HFFc6 (cell line): ENCODE measurements at regions not wholly inside any gene's neighbourhood (a gene's known extent, or its start where the extent isn't known, plus 50 kb on each side); places are given as distances from the start of the nearest gene placed in this dataset.
"Not testable (repeated sequence)": the region's sequence is repeated elsewhere in the genome, so short reads cannot be mapped to it uniquely, and the experiment has no call there.

ENCODE experiments used
- DNase-seq: peaks from one replicate; pipeline ENCODE4 v3.0.0-alpha.2; 2018
- H3K27ac Mint-ChIP-seq: 2 replicates; pipeline ENCODE4 v1.8.0; 2020; ENCODE audit warnings: mild to moderate bottlenecking, mixed read lengths
- H3K27me3 Mint-ChIP-seq: 2 replicates; pipeline ENCODE4 v1.8.0; 2021; ENCODE audit warnings: mild to moderate bottlenecking, moderate library complexity, mixed read lengths; ENCODE audit not compliant: insufficient read depth
- H3K36me3 Mint-ChIP-seq: 2 replicates; pipeline ENCODE4 v1.8.0; 2021; ENCODE audit warnings: low read depth, mixed read lengths
- H3K4me1 Mint-ChIP-seq: 2 replicates; pipeline ENCODE4 v1.8.0; 2020; ENCODE audit warnings: low read depth, mixed read lengths
- H3K4me3 Mint-ChIP-seq: 2 replicates; pipeline ENCODE4 v1.8.0; 2020; ENCODE audit warnings: mild to moderate bottlenecking, moderate library complexity, mixed read lengths
- H3K9me3 Mint-ChIP-seq: 2 replicates; pipeline ENCODE4 v1.8.0; 2020; ENCODE audit warnings: mild to moderate bottlenecking, mixed read lengths
- TF ChIP-seq, protein P1 (sequence below): fragments of 200-600 bp; sonication (generic); IDR thresholded peaks from 2 replicates; pipeline ENCODE4 v1.5.0; 2021; ENCODE audit warnings: antibody characterized with exemption, mild to moderate bottlenecking

GRCh38 chr2:33909945-33910695, 311.0 kb upstream of the FAM98A start:
- TF ChIP-seq, protein P1, sequence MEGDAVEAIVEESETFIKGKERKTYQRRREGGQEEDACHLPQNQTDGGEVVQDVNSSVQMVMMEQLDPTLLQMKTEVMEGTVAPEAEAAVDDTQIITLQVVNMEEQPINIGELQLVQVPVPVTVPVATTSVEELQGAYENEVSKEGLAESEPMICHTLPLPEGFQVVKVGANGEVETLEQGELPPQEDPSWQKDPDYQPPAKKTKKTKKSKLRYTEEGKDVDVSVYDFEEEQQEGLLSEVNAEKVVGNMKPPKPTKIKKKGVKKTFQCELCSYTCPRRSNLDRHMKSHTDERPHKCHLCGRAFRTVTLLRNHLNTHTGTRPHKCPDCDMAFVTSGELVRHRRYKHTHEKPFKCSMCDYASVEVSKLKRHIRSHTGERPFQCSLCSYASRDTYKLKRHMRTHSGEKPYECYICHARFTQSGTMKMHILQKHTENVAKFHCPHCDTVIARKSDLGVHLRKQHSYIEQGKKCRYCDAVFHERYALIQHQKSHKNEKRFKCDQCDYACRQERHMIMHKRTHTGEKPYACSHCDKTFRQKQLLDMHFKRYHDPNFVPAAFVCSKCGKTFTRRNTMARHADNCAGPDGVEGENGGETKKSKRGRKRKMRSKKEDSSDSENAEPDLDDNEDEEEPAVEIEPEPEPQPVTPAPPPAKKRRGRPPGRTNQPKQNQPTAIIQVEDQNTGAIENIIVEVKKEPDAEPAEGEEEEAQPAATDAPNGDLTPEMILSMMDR = no peak
- Mint-ChIP-seq H3K36me3 (no peaks in the 10 kb centered on the region), H3K27me3 (no peaks in the 10 kb centered on the region; the same call in 1 of the 2 replicates), H3K27ac (no peak overlapping the region), H3K4me3 (no peak overlapping the region), H3K4me1 (no peaks in the 10 kb centered on the region), H3K9me3 (peaks cover 26% of the 10 kb centered on the region)
- DNase-seq = no peak

- TF ChIP-seq, protein P1 = no peak
- H3K36me3 Mint-ChIP-seq = peaks cover 4% of the 10 kb centered on the region; the same call in 1 of the 2 replicates
- no peaks in the 10 kb centered on the region for H3K4me1 Mint-ChIP-seq
- peaks cover 14% of the 10 kb centered on the region for H3K9me3 Mint-ChIP-seq
- H3K27me3 Mint-ChIP-seq = peaks cover under 1% of the 10 kb centered on the region; the same call in 1 of the 2 replicates
- H3K27ac Mint-ChIP-seq = no peak overlapping the region
- H3K4me3 Mint-ChIP-seq = no peak overlapping the region
- no peak for DNase-seq
Observed at GRCh38 chr2:33907866-33908265, 308.8 kb upstream of the FAM98A start.

DNA sequence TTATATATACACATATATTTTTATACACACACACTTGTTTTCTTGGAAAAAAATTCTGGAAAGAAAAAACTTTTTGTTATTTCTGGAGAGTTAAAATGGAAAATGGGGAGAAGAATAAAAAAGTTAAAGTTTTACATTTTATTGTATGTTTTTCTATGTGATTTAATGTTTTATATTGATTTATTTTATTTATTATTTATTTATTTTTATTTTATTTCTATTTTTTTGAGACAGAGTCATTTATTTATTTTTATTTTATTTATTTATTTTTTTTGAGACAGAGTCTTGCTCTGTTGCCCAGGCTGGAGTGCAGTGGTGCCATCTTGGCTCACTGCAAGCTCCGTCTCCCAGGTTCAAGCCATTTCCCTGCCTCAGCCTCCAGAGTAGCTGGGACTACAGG, 307.0 kb upstream of the FAM98A start:
- H3K27ac Mint-ChIP-seq, H3K4me1 Mint-ChIP-seq, H3K36me3 Mint-ChIP-seq, H3K27me3 Mint-ChIP-seq, H3K4me3 Mint-ChIP-seq, DNase-seq: not testable (repeated sequence)
- H3K9me3 Mint-ChIP-seq = peaks cover 18% of the 10 kb centered on the region

DNA sequence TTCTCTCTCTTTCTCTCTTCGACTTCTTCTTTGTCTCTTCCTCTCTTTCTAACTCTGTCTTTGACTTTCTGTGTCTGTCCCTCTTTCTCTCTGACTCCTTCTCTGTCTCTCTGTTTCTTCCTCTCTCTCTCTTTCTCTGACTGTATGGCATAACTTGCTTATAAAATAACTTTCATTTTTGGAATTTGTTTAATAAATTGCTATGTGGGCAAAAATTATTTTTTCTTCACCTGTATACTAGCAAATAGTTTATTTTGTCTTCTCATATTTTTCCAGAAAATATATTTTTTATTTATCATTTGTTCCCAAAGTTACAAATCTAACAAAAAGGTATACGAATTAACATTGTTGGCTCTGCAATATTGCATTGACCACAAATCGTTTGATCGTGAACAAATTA, 305.7 kb upstream of the FAM98A start:
- Mint-ChIP-seq H3K4me1 (no peaks in the 10 kb centered on the region), H3K36me3 (peaks cover 4% of the 10 kb centered on the region; the same call in 1 of the 2 replicates), H3K27me3 (peaks cover 2% of the 10 kb centered on the region; the same call in 1 of the 2 replicates), H3K4me3 (no peak overlapping the region), H3K27ac (no peak overlapping the region), H3K9me3 (peaks cover 18% of the 10 kb centered on the region)
- TF ChIP-seq, protein P1 = no peak
- DNase-seq = no peak

DNA sequence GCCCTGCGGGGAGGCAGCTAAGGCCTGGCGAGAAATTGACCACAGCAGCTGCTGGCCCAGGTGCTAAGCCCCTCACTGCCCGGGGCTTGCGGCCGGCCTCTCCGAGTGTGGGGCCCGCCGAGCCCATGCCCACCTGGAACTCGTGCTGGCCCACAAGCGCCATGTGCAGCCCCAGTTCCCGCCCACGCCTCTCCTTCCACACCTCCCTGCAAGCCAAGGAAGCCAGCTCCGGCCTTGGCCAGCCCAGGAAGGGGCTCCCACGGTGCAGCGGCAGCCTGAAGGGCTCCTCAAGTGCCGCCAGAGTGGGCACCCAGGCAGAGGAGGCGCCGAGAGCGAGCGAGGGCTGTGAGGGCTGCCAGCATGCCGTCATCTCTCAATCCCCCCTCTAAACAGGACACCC, 304.6 kb upstream of the FAM98A start:
- TF ChIP-seq, protein P1 = no peak
- H3K27ac Mint-ChIP-seq = no peak overlapping the region
- H3K4me1 Mint-ChIP-seq = no peaks in the 10 kb centered on the region
- H3K36me3 Mint-ChIP-seq = peaks cover 4% of the 10 kb centered on the region; the same call in 1 of the 2 replicates
- DNase-seq = no peak
- H3K4me3 Mint-ChIP-seq = no peak overlapping the region
- H3K27me3 Mint-ChIP-seq = peaks cover 2% of the 10 kb centered on the region; the same call in 1 of the 2 replicates
- peaks cover 18% of the 10 kb centered on the region for H3K9me3 Mint-ChIP-seq

DNA sequence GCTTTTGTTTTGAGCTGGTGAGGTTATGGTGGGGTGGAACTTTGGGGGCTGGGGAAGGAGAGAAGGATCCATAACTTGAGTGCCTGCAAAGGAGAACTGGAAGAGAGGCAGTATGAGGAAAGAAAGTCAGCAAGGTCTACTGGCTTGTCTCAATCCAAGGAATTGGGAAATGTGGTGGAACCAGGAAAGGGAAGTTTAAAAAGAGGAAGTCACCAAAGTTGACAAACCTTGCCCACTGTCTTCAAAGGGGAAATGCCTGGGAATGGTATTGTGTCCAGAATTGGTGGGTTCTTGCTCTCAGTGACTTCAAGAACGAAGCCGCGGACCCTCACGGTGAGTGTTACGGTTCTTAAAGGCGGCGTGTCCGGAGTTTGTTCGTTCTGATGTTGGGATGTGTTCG, 304.1 kb upstream of the FAM98A start:
- peaks cover 2% of the 10 kb centered on the region; the same call in 1 of the 2 replicates for H3K27me3 Mint-ChIP-seq
- H3K9me3 Mint-ChIP-seq = peaks cover 18% of the 10 kb centered on the region
- peaks cover 4% of the 10 kb centered on the region; the same call in 1 of the 2 replicates for H3K36me3 Mint-ChIP-seq
- no peak for DNase-seq
- H3K4me1 Mint-ChIP-seq = no peaks in the 10 kb centered on the region
- no peak overlapping the region for H3K4me3 Mint-ChIP-seq
- no peak overlapping the region for H3K27ac Mint-ChIP-seq
- TF ChIP-seq, protein P1 = no peak
